ENCODE measurements at regions not wholly inside any gene's neighbourhood (a gene's known extent, or its start where the extent isn't known, plus 50 kb on each side); places are given as distances from the start of the nearest gene placed in this dataset.
"Not testable (repeated sequence)": the region's sequence is repeated elsewhere in the genome, so short reads cannot be mapped to it uniquely, and the experiment has no call there.

DNA sequence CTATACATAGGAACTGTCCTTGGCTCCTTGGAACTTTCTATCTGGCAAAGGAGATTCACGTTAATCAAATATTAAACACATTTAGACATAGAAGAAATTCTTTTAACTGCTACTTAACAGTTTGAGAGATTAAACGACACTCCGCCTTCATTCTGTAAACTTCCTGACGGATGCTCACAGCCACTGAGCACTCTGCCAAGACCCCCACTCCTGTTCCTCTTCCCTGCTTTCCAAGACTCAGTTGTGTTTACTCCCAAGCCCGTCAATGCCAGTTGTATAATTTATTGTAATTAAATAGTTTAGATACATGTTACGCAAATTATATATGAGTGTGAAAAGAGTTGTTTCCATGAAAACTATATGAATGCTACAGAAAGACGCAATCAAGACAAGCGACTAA, 321.4 kb upstream of the EPHA4 start:
- 81% methylated on average over 8 of the region's 8 CpGs for WGBS
- no peak for DNase-seq (ENCODE audit: low spot score)
- TF ChIP-seq POLR2AphosphoS5 (IDR thresholded peaks at IDR 0.05) (no peak), POLR2A (IDR thresholded peaks at IDR 0.05) (no peak)
- TF ChIP-seq, protein P1, sequence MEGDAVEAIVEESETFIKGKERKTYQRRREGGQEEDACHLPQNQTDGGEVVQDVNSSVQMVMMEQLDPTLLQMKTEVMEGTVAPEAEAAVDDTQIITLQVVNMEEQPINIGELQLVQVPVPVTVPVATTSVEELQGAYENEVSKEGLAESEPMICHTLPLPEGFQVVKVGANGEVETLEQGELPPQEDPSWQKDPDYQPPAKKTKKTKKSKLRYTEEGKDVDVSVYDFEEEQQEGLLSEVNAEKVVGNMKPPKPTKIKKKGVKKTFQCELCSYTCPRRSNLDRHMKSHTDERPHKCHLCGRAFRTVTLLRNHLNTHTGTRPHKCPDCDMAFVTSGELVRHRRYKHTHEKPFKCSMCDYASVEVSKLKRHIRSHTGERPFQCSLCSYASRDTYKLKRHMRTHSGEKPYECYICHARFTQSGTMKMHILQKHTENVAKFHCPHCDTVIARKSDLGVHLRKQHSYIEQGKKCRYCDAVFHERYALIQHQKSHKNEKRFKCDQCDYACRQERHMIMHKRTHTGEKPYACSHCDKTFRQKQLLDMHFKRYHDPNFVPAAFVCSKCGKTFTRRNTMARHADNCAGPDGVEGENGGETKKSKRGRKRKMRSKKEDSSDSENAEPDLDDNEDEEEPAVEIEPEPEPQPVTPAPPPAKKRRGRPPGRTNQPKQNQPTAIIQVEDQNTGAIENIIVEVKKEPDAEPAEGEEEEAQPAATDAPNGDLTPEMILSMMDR (IDR thresholded peaks at IDR 0.05), result no peak
- Histone ChIP-seq H3K36me3 (no peaks in the 10 kb centered on the region), H3K27ac (no peak overlapping the region), H3K4me1 (replicated peaks) (no peaks in the 10 kb centered on the region), H3K27me3 (replicated peaks; ENCODE audit: insufficient read depth) (no peaks in the 10 kb centered on the region), H3K4me3 (no peak overlapping the region), H3K9me3 (no peaks in the 10 kb centered on the region)
- intact Hi-C loops (cut with DNase I), result no loop called here

DNA sequence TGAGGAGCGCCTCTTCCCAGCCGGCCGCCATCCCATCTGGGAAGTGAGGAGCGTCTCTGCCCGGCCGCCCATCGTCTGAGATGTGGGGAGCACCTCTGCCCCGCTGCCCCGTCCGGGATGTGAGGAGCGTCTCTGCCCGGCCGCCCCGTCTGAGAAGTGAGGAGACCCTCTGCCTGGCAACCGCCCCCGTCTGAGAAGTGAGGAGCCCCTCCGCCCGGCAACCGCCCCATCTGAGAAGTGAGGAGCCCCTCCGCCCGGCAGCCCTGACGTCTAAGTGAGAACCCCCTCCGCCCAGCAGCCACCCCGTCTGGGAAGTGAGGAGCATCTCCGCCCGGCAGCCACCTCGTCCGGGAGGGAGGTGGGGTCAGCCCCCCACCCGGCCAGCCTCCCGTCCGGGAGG, 319.9 kb upstream of the EPHA4 start:
- DNase-seq (ENCODE audit: low spot score); intact Hi-C loops (cut with DNase I); H3K9me3 ChIP-seq; H3K36me3 ChIP-seq; H3K4me1 ChIP-seq (replicated peaks); H3K4me3 ChIP-seq; H3K27ac ChIP-seq; H3K27me3 ChIP-seq (replicated peaks; ENCODE audit: insufficient read depth): not testable (repeated sequence)
- 95% methylated on average over 19 of the region's 31 CpGs for WGBS

DNA sequence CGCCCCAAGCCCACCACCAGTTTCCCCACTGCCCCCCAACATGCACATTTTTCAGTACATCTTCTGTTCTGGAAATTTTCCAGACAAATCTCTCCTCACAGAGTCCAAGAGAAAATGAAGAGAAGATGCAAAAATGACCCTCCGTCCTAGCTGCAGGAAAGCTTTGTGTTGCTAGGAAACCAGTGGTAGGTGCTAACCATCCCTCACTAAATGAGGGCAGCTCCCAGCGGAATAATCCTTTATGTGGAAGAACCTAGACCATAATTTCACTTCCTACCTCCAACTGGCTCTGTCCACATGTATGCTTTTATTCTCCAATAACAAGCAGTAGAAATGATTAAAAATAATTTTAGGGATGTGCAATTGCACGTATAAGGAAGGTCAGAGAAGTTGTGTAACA, 311.9 kb upstream of the EPHA4 start:
- H3K4me1 ChIP-seq (replicated peaks), result no peaks in the 10 kb centered on the region
- H3K27me3 ChIP-seq (replicated peaks; ENCODE audit: insufficient read depth), result no peaks in the 10 kb centered on the region
- no peak for TF ChIP-seq POLR2A (IDR thresholded peaks at IDR 0.05)
- TF ChIP-seq POLR2AphosphoS5 (IDR thresholded peaks at IDR 0.05), result no peak
- TF ChIP-seq, protein P1 (IDR thresholded peaks at IDR 0.05), result no peak
- DNase-seq (ENCODE audit: low spot score), result no peak
- no peaks in the 10 kb centered on the region for H3K36me3 ChIP-seq
- no peak overlapping the region for H3K27ac ChIP-seq
- no peaks in the 10 kb centered on the region for H3K9me3 ChIP-seq
- WGBS, result 67% methylated on average over 4 of the region's 4 CpGs
- intact Hi-C loops (cut with DNase I), result no loop called here
- H3K4me3 ChIP-seq, result no peak overlapping the region

DNA sequence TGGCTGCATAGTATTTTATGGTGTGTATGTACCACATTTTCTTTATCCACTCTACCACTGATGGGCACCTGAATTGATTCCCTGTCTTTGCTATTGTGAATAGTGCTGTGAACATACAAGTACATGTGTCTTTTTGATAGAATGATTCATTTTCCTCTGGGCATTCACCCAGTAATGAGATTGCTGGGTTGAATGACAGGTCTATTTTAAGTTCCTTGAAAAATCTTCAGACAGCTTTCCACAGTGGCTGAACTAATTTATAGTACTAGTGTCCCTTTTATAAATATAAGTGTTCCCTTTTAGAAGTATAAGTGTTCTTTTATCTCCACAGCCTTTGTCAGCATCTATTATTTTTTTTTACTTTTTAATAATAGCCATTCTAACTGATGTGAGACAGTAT, 303.9 kb upstream of the EPHA4 start:
- no peak for TF ChIP-seq POLR2AphosphoS5 (IDR thresholded peaks at IDR 0.05)
- no peak for TF ChIP-seq POLR2A (IDR thresholded peaks at IDR 0.05)
- TF ChIP-seq, protein P1 (IDR thresholded peaks at IDR 0.05), result no peak

DNA sequence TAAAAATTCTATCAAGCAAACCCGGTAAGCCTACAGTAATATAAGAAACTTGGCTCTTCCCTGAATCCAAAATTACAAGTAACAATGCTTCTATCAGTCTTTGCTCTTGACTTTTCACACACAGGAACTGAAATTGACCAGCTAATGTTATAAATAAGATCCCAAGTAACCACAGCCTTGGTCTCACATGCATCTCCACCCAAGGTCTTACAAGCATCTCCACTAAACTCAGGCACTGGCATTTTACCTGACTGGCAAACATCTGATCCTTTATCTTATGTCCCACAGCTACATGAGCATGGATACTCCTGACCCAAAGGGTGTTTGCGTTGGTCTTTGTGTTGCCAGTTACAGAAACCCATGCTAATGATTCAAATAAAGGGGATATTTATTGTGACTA, 302.3 kb upstream of the EPHA4 start:
- intact Hi-C loops (cut with DNase I), result no loop called here
- H3K27me3 ChIP-seq (replicated peaks; ENCODE audit: insufficient read depth), result no peaks in the 10 kb centered on the region
- H3K36me3 ChIP-seq, result no peaks in the 10 kb centered on the region
- no peak overlapping the region for H3K27ac ChIP-seq
- TF ChIP-seq POLR2A (IDR thresholded peaks at IDR 0.05) (no peak), POLR2AphosphoS5 (IDR thresholded peaks at IDR 0.05) (no peak)
- TF ChIP-seq, protein P1 (IDR thresholded peaks at IDR 0.05), result no peak
- no peaks in the 10 kb centered on the region for H3K4me1 ChIP-seq (replicated peaks)
- DNase-seq (ENCODE audit: low spot score), result no peak
- 92% methylated on average over 2 of the region's 2 CpGs for whole genome bisulfite sequencing
- H3K9me3 ChIP-seq, result no peaks in the 10 kb centered on the region
- H3K4me3 ChIP-seq, result no peak overlapping the region

More for the DNA sequence above, 303.9 kb upstream of the EPHA4 start:
- no peaks in the 10 kb centered on the region for H3K4me1 ChIP-seq (replicated peaks)
- H3K4me3 ChIP-seq, result no peak overlapping the region
- no peak overlapping the region for H3K27ac ChIP-seq
- H3K36me3 ChIP-seq, result no peaks in the 10 kb centered on the region
- intact Hi-C loops (cut with DNase I), result no loop called here
- no peaks in the 10 kb centered on the region for H3K9me3 ChIP-seq
- no peak for DNase-seq (ENCODE audit: low spot score)
- H3K27me3 ChIP-seq (replicated peaks; ENCODE audit: insufficient read depth), result no peaks in the 10 kb centered on the region
